ENCODE measurements at regions not wholly inside any gene's neighbourhood (a gene's known extent, or its start where the extent isn't known, plus 50 kb on each side); places are given as distances from the start of the nearest gene placed in this dataset.

GRCh38 chr4:54971474-54971950 is 153.9 kb downstream of the KDR start:
- TF ChIP-seq CTCF (IDR thresholded peaks at IDR 0.05; ENCODE audit: low read depth, low read length): peak; percentile 71
- H3K36me3 ChIP-seq: no peaks in the 10 kb centered on the region
- no peak overlapping the region for H3K27ac ChIP-seq
- no peaks in the 10 kb centered on the region for H3K4me1 ChIP-seq (ENCODE audit: low read depth)
- peaks cover 6% of the 10 kb centered on the region for H3K27me3 ChIP-seq
- H3K4me3 ChIP-seq: no peak overlapping the region
- H3K9me3 ChIP-seq (ENCODE audit: low read depth): no peaks in the 10 kb centered on the region
- DNase-seq (ENCODE audit: low read depth in 1 of 2, low spot score in 1 of 2): peak; percentile 68 to 74

- H3K27ac ChIP-seq: no peak overlapping the region
- H3K4me3 ChIP-seq: no peak overlapping the region
- no peaks in the 10 kb centered on the region for H3K4me1 ChIP-seq (ENCODE audit: low read depth)
- no peak for DNase-seq (ENCODE audit: low read depth in 1 of 2, low spot score in 1 of 2)
- no peaks in the 10 kb centered on the region for H3K36me3 ChIP-seq
- H3K27me3 ChIP-seq: peaks cover 30% of the 10 kb centered on the region
- no peaks in the 10 kb centered on the region for H3K9me3 ChIP-seq (ENCODE audit: low read depth)
- no peak for TF ChIP-seq CTCF (IDR thresholded peaks at IDR 0.05; ENCODE audit: low read depth, low read length)
Observed at GRCh38 chr4:54967289-54967688, 158.1 kb downstream of the KDR start.

- peaks cover 46% of the 10 kb centered on the region for H3K27me3 ChIP-seq
- peak; percentile 20 to 57 for DNase-seq (ENCODE audit: low read depth in 1 of 2, low spot score in 1 of 2)
- no peak overlapping the region for H3K27ac ChIP-seq
- no peak overlapping the region for H3K4me3 ChIP-seq
- peak; percentile 74 for TF ChIP-seq CTCF (IDR thresholded peaks at IDR 0.05; ENCODE audit: low read depth, low read length)
- H3K36me3 ChIP-seq: no peaks in the 10 kb centered on the region
- peaks cover 11% of the 10 kb centered on the region for H3K4me1 ChIP-seq (ENCODE audit: low read depth)
- no peaks in the 10 kb centered on the region for H3K9me3 ChIP-seq (ENCODE audit: low read depth)
Observed at GRCh38 chr4:54961357-54961975, 163.9 kb downstream of the KDR start.

GRCh38 chr4:54959651-54960116 is 165.7 kb downstream of the KDR start:
- no peaks in the 10 kb centered on the region for H3K36me3 ChIP-seq
- no peak overlapping the region for H3K4me3 ChIP-seq
- TF ChIP-seq CTCF (IDR thresholded peaks at IDR 0.05; ENCODE audit: low read depth, low read length): no peak
- no peak overlapping the region for H3K27ac ChIP-seq
- peaks cover 44% of the 10 kb centered on the region for H3K27me3 ChIP-seq
- no peaks in the 10 kb centered on the region for H3K9me3 ChIP-seq (ENCODE audit: low read depth)
- peak in 1 of 2 donors; percentile 74 for DNase-seq (ENCODE audit: low read depth in 1 of 2, low spot score in 1 of 2)
- peaks cover 19% of the 10 kb centered on the region for H3K4me1 ChIP-seq (ENCODE audit: low read depth)

- H3K36me3 ChIP-seq: no peaks in the 10 kb centered on the region
- H3K27ac ChIP-seq: no peak overlapping the region
- peaks cover 20% of the 10 kb centered on the region for H3K4me1 ChIP-seq (ENCODE audit: low read depth)
- H3K27me3 ChIP-seq: peaks cover 39% of the 10 kb centered on the region
- no peak for DNase-seq (ENCODE audit: low read depth in 1 of 2, low spot score in 1 of 2)
- no peaks in the 10 kb centered on the region for H3K9me3 ChIP-seq (ENCODE audit: low read depth)
- no peak for TF ChIP-seq CTCF (IDR thresholded peaks at IDR 0.05; ENCODE audit: low read depth, low read length)
- H3K4me3 ChIP-seq: no peak overlapping the region
Observed at GRCh38 chr4:54959131-54959530, 166.3 kb downstream of the KDR start.

All from cardiac muscle cell (in vitro differentiated cells and primary cell).